OCI-M1 (cell line): ENCODE measurements at regions not wholly inside any gene's neighbourhood (a gene's known extent, or its start where the extent isn't known, plus 50 kb on each side); places are given as distances from the start of the nearest gene placed in this dataset.
"Not testable (repeated sequence)": the region's sequence is repeated elsewhere in the genome, so short reads cannot be mapped to it uniquely, and the experiment has no call there.

Experiments used
- DNase-seq: peaks from one replicate; lab custom pipeline; 2025; lab: John Stamatoyannopoulos, UW

DNA sequence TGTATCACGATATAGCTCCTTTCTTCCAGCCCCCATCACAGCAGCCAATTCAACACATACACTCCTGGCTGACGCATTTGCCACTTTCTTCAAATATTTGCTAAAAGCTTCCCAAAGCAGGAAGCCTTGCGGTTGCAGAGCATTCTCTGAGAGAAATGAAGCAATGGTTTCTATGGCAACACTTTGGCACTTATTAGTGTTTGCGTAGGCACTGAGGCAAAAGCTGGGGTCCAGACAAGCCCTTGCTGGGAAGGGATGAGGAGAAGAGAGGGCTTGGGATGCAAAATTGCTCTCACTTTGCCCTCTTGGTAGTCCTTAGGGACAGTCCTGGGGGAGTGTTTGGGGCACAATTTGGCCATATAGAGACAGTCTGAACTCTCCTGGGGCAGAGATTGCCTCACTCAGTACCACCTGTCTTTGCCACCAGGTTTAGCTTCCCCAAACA lies 55.0 kb upstream of the PAK3 start:
- peak; percentile 3 for DNase-seq

DNA sequence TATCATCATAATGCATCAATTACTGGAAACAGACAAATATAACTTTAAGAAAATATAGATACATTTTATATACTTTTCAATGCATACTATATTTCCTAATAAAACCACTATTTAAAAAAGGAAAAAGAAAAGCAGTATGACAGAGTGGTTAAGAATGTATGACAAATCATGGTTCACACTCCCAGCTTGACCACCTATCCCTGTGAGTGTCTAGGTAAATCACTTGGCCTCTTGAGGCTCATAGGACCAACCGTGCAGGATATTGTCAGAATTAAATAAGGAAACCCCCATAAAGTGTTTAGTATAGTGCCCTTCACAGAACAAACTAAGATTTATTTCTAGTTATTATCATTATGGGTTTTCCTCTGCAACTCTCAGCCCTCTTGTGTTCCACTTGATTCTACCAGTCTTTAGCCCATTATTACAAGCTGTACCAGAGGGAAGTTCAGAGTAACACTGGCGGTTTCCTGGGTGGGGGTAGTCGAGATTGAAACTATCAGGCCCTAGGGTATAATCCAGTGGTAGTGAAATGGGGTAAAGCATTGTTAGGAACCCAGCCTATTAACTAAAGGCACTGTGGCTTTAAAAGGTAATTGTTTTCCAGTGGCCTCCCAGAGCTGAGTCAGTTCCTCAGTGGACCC lies 55.5 kb upstream of the PAK3 start:
- no peak for DNase-seq

DNA sequence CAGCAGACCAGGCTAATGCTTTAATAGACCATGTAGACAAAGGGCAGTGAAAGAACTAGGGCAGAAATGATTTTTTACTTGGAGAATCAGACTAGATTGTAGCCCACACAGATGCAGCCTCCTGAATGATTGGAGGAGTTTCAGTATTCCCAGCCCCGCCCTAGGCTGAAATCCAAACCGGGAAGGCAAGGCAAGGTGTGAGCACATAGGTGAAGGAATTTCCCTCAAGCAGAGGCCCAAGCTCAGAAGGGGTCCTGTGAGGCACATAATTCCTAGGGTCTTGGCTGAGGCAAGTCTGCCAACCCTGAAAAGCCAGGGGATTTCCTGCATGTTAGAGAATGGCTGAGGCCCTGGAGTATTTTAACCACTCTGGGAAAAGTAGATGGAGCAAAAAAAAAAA lies 56.4 kb upstream of the PAK3 start:
- DNase-seq = no peak

DNA sequence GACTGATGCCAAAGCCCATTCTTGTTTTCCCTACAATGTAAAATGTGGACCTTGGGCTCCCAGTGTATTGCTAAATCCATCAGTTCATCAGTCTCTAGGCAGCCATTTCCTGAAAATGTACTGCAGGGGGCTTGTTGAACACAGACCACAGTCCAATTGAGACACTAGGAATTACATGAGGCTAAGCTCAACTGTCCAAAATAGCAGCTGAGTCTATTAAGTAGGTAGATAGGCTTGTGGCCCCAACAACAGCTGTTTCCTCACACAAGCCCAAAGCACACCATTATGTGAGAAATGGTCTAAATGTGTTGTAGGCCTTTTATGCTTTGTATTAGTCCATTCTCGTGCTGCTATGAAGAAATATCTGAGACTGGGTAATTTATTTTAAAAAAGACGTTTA lies 60.0 kb upstream of the PAK3 start:
- DNase-seq = no peak

- no peak for DNase-seq
Observed at GRCh38 chrX:111035256-111035655, 60.7 kb upstream of the PAK3 start.

DNA sequence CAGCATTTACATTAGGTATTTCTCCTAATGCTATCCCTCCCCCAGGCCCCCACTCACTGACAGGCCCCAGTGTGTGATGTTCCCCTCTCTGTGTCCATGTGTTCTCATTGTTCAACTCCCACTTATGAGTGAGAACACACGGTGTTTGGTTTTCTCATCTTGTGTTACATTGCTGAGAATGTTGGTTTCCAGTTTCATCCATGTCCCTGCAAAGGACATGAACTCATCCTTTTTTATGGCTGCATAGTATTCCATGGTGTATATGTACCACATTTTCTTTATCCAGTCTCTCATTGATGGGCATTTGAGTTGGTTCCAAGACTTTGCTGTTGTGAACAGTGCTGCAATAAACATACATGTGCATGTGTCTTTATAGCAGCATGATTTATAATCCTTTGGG lies 73.0 kb upstream of the PAK3 start:
- DNase-seq = not testable (repeated sequence)

GRCh38 chrX:111020283-111020682 lies 75.7 kb upstream of the PAK3 start:
- no peak for DNase-seq

DNA sequence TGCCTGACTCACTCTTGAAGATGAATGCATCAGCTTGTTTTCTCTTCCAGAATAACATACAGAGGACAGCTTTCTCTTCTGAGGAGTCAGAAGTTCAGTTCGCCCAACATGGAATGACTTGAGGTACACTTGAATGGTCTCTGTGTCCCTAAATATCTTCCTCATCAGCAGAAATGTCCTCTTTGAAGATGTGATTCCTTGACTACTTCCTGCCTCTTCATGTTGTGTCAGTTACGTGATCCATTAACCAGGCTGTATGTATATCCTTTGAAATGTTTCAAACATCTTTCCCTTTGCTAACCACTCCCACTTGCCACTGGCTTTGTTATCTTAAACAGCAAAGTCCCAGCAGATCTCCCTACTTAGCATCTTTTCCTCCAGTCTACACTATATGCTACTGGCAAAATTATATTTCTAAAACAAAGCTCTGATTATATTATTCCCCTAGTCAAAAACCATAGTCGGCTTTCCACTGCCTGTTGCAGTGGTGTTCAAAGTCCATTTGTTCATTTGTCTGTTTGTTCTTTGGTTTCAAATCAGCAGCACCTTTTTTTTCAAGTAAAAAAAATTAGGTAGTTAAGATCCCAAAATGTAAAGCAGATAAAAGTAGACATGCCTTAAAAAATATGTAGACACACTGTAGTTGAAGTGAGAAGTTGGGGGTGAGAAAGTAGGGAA lies 82.1 kb upstream of the PAK3 start:
- DNase-seq = no peak

GRCh38 chrX:111010111-111010510 lies 85.9 kb upstream of the PAK3 start:
- DNase-seq = no peak

- DNase-seq = no peak
Observed at GRCh38 chrX:111009256-111009655, 86.7 kb upstream of the PAK3 start.

- no peak for DNase-seq
Observed at GRCh38 chrX:111008126-111008525, 87.9 kb upstream of the PAK3 start.

- DNase-seq = no peak
Observed at GRCh38 chrX:111007238-111007637, 88.8 kb upstream of the PAK3 start.

DNA sequence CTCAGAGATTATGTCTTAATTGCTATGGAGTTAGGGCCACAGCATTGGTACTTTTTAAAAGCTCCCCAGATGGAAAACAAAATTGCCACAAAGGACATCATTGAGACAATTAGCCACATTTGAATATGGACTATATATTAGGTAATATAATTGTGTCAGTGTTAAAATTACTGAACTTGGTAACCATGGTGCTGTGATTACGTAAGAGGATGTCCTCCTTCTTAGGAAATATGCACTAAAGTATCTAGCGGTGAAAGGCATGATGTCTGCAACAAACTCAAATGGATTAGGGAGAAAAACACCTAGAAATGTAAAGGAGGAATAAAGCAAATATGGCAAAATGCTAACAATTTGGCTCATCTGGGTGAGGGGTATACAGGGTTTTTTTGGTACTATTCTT lies 89.9 kb upstream of the PAK3 start:
- DNase-seq = no peak

GRCh38 chrX:111005166-111005565 lies 90.8 kb upstream of the PAK3 start:
- DNase-seq = no peak

DNA sequence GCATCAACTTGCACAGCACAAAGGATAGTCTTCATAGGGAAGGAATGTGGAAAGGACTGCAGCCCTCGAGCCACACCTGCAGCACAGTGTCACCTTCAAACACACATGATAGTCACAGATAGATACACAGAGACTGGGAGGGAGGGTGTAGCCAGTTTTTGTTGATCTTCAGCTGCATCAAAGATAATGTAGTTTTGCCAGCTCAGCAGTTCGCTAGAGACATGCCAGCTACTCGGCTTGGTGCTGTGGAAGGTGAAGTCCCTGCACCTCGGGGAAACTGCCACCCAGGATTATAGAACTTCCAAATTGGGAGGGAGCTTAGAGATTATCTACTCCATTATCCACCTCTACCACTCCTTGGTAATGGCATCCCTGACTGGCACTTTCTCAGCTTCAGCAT lies 92.9 kb upstream of the PAK3 start:
- no peak for DNase-seq

- peak; percentile 16 for DNase-seq
Observed at GRCh38 chrX:110992611-110993010, 103.4 kb upstream of the PAK3 start.

DNA sequence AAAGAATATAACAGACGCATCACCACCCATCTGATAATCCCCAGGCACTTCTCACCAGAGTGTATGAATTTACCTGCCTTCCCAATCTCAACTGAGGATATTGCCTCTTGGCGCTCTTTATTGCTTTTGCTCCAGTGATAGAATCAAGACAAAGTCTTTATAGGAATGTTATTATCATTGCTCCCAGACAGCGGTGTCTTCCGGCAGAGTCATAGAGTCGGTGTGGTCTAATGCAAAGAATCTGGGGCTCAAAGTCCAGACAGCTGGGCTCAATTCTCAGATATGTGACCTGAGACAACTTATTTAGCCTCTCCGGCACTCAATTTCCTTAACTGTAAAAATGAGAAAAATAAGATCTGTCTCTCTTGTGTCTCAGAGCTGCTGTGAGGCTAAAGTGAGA lies 106.1 kb upstream of the PAK3 start:
- DNase-seq = no peak

GRCh38 chrX:110989447-110989846 lies 106.5 kb upstream of the PAK3 start:
- peak; percentile 0 for DNase-seq

GRCh38 chrX:110987292-110987691 lies 108.7 kb upstream of the PAK3 start:
- no peak for DNase-seq

DNA sequence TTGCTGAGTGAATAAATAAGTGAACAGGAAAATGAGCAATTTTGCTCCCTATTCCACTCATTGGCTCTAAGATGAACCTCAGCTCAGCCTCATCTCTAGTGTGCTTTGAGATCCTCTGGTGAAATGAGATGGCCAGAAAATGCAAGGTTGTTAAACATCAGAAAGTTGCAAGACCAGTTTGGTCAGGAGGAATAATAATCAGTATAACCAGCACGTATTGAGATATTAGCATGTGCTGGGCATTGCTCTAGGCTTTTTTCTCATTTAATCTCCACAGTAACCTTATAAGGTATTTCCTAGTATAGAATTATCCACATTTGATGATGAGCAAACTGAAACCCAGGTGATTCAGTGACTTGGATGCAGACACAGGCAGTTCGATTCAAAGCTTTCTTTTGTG lies 110.5 kb upstream of the PAK3 start:
- DNase-seq = no peak

DNA sequence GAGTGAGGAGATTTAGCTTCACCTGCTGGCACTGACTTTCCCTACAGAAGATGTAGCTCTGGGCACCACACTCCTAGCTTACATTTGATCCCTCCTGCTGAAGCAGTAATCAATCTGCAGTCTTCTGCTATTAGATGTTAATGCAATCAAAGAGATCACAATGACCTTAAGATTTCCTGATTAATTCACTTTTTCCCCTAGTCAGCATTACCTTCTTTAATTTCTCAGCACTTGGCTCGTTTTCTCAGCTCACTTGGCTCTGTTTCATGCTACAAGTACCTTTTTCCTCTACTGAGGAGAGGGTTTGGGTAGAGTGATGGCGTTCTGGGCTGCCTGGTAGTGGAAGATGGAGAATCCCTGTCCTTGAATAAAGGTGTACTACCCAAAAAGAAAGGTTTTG lies 113.0 kb upstream of the PAK3 start:
- no peak for DNase-seq

- no peak for DNase-seq
Observed at GRCh38 chrX:110966839-110967238, 129.2 kb upstream of the PAK3 start.

DNA sequence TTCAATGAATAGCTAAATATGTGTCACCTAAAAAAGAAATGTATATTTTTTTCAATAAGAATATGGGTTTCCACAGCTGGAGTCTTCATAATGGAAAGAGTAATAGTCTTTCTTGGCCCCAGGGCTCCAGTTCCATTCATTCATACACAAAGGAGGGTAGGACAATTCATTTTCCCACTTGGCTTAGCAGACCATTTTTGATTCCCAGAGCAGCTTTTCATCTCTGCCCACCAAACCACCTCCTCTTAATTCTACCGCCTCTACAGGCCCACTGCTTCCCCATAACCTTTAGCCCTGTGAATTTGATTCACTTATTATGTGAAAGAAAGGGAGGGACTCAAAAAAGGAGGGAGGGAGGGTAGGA lies 129.9 kb upstream of the PAK3 start:
- DNase-seq = no peak

- no peak for DNase-seq
Observed at GRCh38 chrX:110965409-110966090, 130.4 kb upstream of the PAK3 start.
